ENCODE measurements at regions not wholly inside any gene's neighbourhood (a gene's known extent, or its start where the extent isn't known, plus 50 kb on each side); places are given as distances from the start of the nearest gene placed in this dataset.

- TF ChIP-seq CTCF (IDR thresholded peaks at IDR 0.05) (no peak), POLR2A (IDR thresholded peaks at IDR 0.05) (no peak)
Observed at GRCh38 chr7:94258418-94259300, 136.0 kb upstream of the COL1A2 start.

Measured in uterus (tissue), 2 donors.